Small intestine (tissue), 7 donors: ENCODE measurements at regions not wholly inside any gene's neighbourhood (a gene's known extent, or its start where the extent isn't known, plus 50 kb on each side); places are given as distances from the start of the nearest gene placed in this dataset.

Experiments used
- DNase-seq, 2 donors: peaks; one replicate each; pipeline versions ENCODE4 v3.0.0 to v3.0.0-alpha.2; 2013
- FAIRE-seq: peaks from 2 replicates; lab custom pipeline; 2012; peaks lifted over from hg19 to GRCh38; lab: Jason Lieb, UNC
- H3K27ac ChIP-seq, 3 donors: one replicate each; pipeline ENCODE4 v1.5.1; 2013; ENCODE audit warnings: low read length in 2 of 3, mild to moderate bottlenecking in 2 of 3, control low read depth in 1 of 3, inconsistent platforms in 1 of 3, low read depth in 1 of 3, moderate library complexity in 1 of 3
- H3K27me3 ChIP-seq, 3 donors: one replicate each; pipeline ENCODE4 v1.6.1; 2013; ENCODE audit warnings: low read length in 3 of 3, inconsistent platforms in 1 of 3; ENCODE audit not compliant: control insufficient read depth in 3 of 3, insufficient read depth in 3 of 3
- H3K36me3 ChIP-seq, 3 donors: one replicate each; pipeline ENCODE4 v1.6.1; 2013; ENCODE audit warnings: low read length in 3 of 3, inconsistent platforms in 1 of 3, low read depth in 1 of 3, mild to moderate bottlenecking in 1 of 3, moderate library complexity in 1 of 3; ENCODE audit not compliant: control insufficient read depth in 3 of 3, insufficient read depth in 2 of 3
- H3K4me1 ChIP-seq, 3 donors: one replicate each; pipeline ENCODE4 v1.6.1; 2013; ENCODE audit warnings: low read length in 2 of 3, inconsistent platforms in 1 of 3, low read depth in 1 of 3, mild to moderate bottlenecking in 1 of 3, moderate library complexity in 1 of 3; ENCODE audit not compliant: control insufficient read depth in 3 of 3, insufficient read depth in 2 of 3
- H3K4me3 ChIP-seq, 3 donors: one replicate each; pipeline ENCODE4 v1.5.1; 2013; ENCODE audit warnings: low read length in 3 of 3, control low read depth in 1 of 3, inconsistent platforms in 1 of 3, low read depth in 1 of 3, mild to moderate bottlenecking in 1 of 3, moderate library complexity in 1 of 3
- H3K9me3 ChIP-seq, 2 donors: one replicate each; pipeline ENCODE4 v1.6.1; 2013; ENCODE audit warnings: low read depth in 1 of 2, low read length in 1 of 2; ENCODE audit not compliant: control insufficient read depth in 2 of 2, insufficient read depth in 1 of 2
- WGBS, 3 donors: extraction: QIAGEN DNeasy Blood & Tissue Kit; methylation state at CpG; one replicate each; pipeline ENCODE4 v1.1.7; 2013; 5-methylcytosine and 5-hydroxymethylcytosine counted together
- donor health status: healthy with polysubstance abuse.
- donor health status: control.
- donor health status: control.
- donor health status: Bipolar disorder and iron deficiency.
- donor health status: healthy.

- H3K27ac ChIP-seq = no peak overlapping the region
- H3K27me3 ChIP-seq = no peaks in the 10 kb centered on the region
- no peak overlapping the region for H3K4me3 ChIP-seq
- DNase-seq = no peak
- 45 to 63% (median 54%) methylated on average over 2 of the region's 2 CpGs for WGBS, 3 donors
- FAIRE-seq = no peak
- H3K4me1 ChIP-seq = no peaks in the 10 kb centered on the region
- H3K9me3 ChIP-seq = peaks cover 0 to 2% of the 10 kb centered on the region in 2 donors
- H3K36me3 ChIP-seq = no peaks in the 10 kb centered on the region
Measured at GRCh38 chr2:168300460-168300859, 53.1 kb upstream of the STK39 start.

GRCh38 chr2:168304024-168304681 is 56.8 kb upstream of the STK39 start:
- H3K9me3 ChIP-seq = peaks cover 0 to 2% of the 10 kb centered on the region in 2 donors
- H3K4me3 ChIP-seq = no peak overlapping the region
- no peak overlapping the region for H3K27ac ChIP-seq
- no peaks in the 10 kb centered on the region for H3K36me3 ChIP-seq
- H3K27me3 ChIP-seq = no peaks in the 10 kb centered on the region
- DNase-seq (no peak), FAIRE-seq (no peak)
- H3K4me1 ChIP-seq = no peaks in the 10 kb centered on the region
- 95 to 97% (median 95%) methylated on average over 3 of the region's 3 CpGs for WGBS, 3 donors

- Histone ChIP-seq H3K27me3 (no peaks in the 10 kb centered on the region), H3K36me3 (no peaks in the 10 kb centered on the region), H3K4me3 (no peak overlapping the region), H3K9me3 (peaks cover 0 to 2% of the 10 kb centered on the region in 2 donors), H3K27ac (no peak overlapping the region), H3K4me1 (no peaks in the 10 kb centered on the region)
- FAIRE-seq (no peak), DNase-seq (no peak)
Measured at GRCh38 chr2:168307379-168307778, 60.0 kb upstream of the STK39 start.

- FAIRE-seq (no peak), DNase-seq (no peak)
- Histone ChIP-seq H3K27me3 (no peaks in the 10 kb centered on the region), H3K9me3 (peaks cover 0 to 3% of the 10 kb centered on the region in 2 donors), H3K36me3 (no peaks in the 10 kb centered on the region), H3K4me1 (no peaks in the 10 kb centered on the region), H3K4me3 (no peak overlapping the region), H3K27ac (no peak overlapping the region)
- WGBS, 3 donors = 94 to 100% (median 100%) methylated on average over 1 of the region's 1 CpG
Measured at GRCh38 chr2:168310580-168310979, 63.2 kb upstream of the STK39 start.

- 60 to 72% (median 69%) methylated on average over 2 of the region's 2 CpGs for WGBS, 3 donors
- Histone ChIP-seq H3K36me3 (no peaks in the 10 kb centered on the region), H3K27ac (no peak overlapping the region), H3K9me3 (peaks cover 0 to 3% of the 10 kb centered on the region in 2 donors), H3K27me3 (no peaks in the 10 kb centered on the region), H3K4me1 (no peaks in the 10 kb centered on the region), H3K4me3 (no peak overlapping the region)
- no peak for FAIRE-seq
- DNase-seq = peak in 1 of 2 donors; percentile 35
Measured at GRCh38 chr2:168311261-168311910, 64.0 kb upstream of the STK39 start.

GRCh38 chr2:168312036-168312822 is 64.8 kb upstream of the STK39 start:
- H3K4me1 ChIP-seq = no peaks in the 10 kb centered on the region
- WGBS, 3 donors = 47 to 79% (median 66%) methylated on average over 1 of the region's 1 CpG
- no peaks in the 10 kb centered on the region for H3K36me3 ChIP-seq
- H3K27me3 ChIP-seq = no peaks in the 10 kb centered on the region
- H3K4me3 ChIP-seq = no peak overlapping the region
- peaks cover 0 to 3% of the 10 kb centered on the region in 2 donors for H3K9me3 ChIP-seq
- FAIRE-seq = no peak
- DNase-seq = no peak
- no peak overlapping the region for H3K27ac ChIP-seq

- H3K27ac ChIP-seq = no peak overlapping the region
- H3K4me1 ChIP-seq = no peaks in the 10 kb centered on the region
- H3K27me3 ChIP-seq = no peaks in the 10 kb centered on the region
- peaks cover 0 to 3% of the 10 kb centered on the region in 2 donors for H3K9me3 ChIP-seq
- H3K4me3 ChIP-seq = no peak overlapping the region
- DNase-seq (no peak), FAIRE-seq (no peak)
- no peaks in the 10 kb centered on the region for H3K36me3 ChIP-seq
- WGBS, 3 donors = 92 to 99% (median 97%) methylated on average over 1 of the region's 1 CpG
Measured at GRCh38 chr2:168314236-168314635, 66.8 kb upstream of the STK39 start.

GRCh38 chr2:168315331-168316072 is 68.1 kb upstream of the STK39 start:
- Histone ChIP-seq H3K9me3 (peaks cover 0 to 3% of the 10 kb centered on the region in 2 donors), H3K27ac (peak overlapping the region in 1 of 3 donors; percentile 19), H3K27me3 (no peaks in the 10 kb centered on the region), H3K36me3 (no peaks in the 10 kb centered on the region), H3K4me3 (no peak overlapping the region), H3K4me1 (no peaks in the 10 kb centered on the region)
- DNase-seq (no peak), FAIRE-seq (no peak)
- 77 to 95% (median 94%) methylated on average over 4 of the region's 4 CpGs for WGBS, 3 donors
